OCI-LY7 (cell line): ENCODE measurements at regions not wholly inside any gene's neighbourhood (a gene's known extent, or its start where the extent isn't known, plus 50 kb on each side); places are given as distances from the start of the nearest gene placed in this dataset.

ENCODE experiments used
- BruUV-seq: library from RNA; stranded (reverse); fragments of 400-500 nt; replicated peaks from 2 replicates; lab custom pipeline; 2021; lab: Mats Ljungman, UMichigan
- CTCF ChIA-PET: fragments of 300-600 bp; sonication (Branson Sonifier 250); formaldehyde crosslinking; loops from one replicate; lab custom pipeline; 2022; ENCODE audit warnings: antibody characterized with exemption; ENCODE audit not compliant: unreplicated experiment; lab: Charles Lee
- POLR2A ChIA-PET: fragments of 300-600 bp; sonication (Branson Sonifier 250); formaldehyde crosslinking; loops from one replicate; lab custom pipeline; 2022; ENCODE audit warnings: antibody characterized with exemption; lab: Charles Lee
- DNase-seq: peaks from one replicate; pipeline ENCODE4 v3.0.0-alpha.2; 2015; ENCODE audit warnings: low spot score
- H2AFZ ChIP-seq: fragments of 200-600 bp; sonication (generic), shearing (Covaris generic); 2 replicates; pipeline ENCODE4 v1.6.1; 2014; ENCODE audit warnings: mild to moderate bottlenecking, antibody characterized with exemption, low read length, moderate library complexity
- H3K27ac ChIP-seq: fragments of 200-600 bp; sonication (generic); 2 replicates; pipeline ENCODE4 v1.5.1; 2014; ENCODE audit warnings: mixed run types, low read depth, mild to moderate bottlenecking, moderate library complexity, low read length, inconsistent platforms; ENCODE audit not compliant: poor library complexity, severe bottlenecking
- H3K36me3 ChIP-seq: fragments of 200-600 bp; sonication (generic); 2 replicates; pipeline ENCODE4 v1.6.1; 2014; ENCODE audit warnings: mild to moderate bottlenecking, antibody characterized with exemption, low read length, moderate library complexity, mixed read lengths; ENCODE audit not compliant: insufficient read depth
- H3K4me1 ChIP-seq: fragments of 200-600 bp; sonication (generic); 2 replicates; pipeline ENCODE4 v1.5.1; 2014; ENCODE audit warnings: mild to moderate bottlenecking, low read length; ENCODE audit not compliant: insufficient read depth, poor library complexity, severe bottlenecking
- H3K4me2 ChIP-seq: fragments of 200-600 bp; sonication (generic); 2 replicates; pipeline ENCODE4 v1.6.1; 2014; ENCODE audit warnings: mild to moderate bottlenecking, low read length
- H3K4me3 ChIP-seq: fragments of 200-600 bp; sonication (generic); 2 replicates; pipeline ENCODE4 v1.5.1; 2014; ENCODE audit warnings: mild to moderate bottlenecking, low read depth, low read length; ENCODE audit not compliant: poor library complexity, severe bottlenecking
- H3K79me2 ChIP-seq: fragments of 200-600 bp; sonication (generic); 2 replicates; pipeline ENCODE4 v1.6.1; 2016; ENCODE audit warnings: low read depth, mild to moderate bottlenecking, low read length, moderate library complexity, mixed read lengths; ENCODE audit not compliant: insufficient read depth
- H3K9me2 ChIP-seq: fragments of 200-600 bp; sonication (generic); 2 replicates; pipeline ENCODE4 v1.6.1; 2016; ENCODE audit warnings: mild to moderate bottlenecking, low read length, mixed read lengths; ENCODE audit not compliant: insufficient read depth
- H3K9me3 ChIP-seq: fragments of 200-600 bp; sonication (generic); 2 replicates; pipeline ENCODE4 v1.6.1; 2014; ENCODE audit warnings: mild to moderate bottlenecking, mixed run types, low read length, mixed read lengths
- H4K20me1 ChIP-seq: fragments of 200-600 bp; sonication (generic); 2 replicates; pipeline ENCODE4 v1.6.1; 2014; ENCODE audit warnings: mild to moderate bottlenecking, antibody characterized with exemption, low read length, moderate library complexity, mixed read lengths; ENCODE audit not compliant: insufficient read depth
- EZH2phosphoT487 ChIP-seq: fragments of 200-600 bp; sonication (generic); IDR thresholded peaks from 2 replicates; pipeline ENCODE4 v1.6.1; 2018; ENCODE audit warnings: low read depth, borderline replicate concordance, mild to moderate bottlenecking, mixed run types, antibody characterized with exemption, low read length, moderate library complexity, mixed read lengths
- intact Hi-C: fragments of 100-400 bp; cut with micrococcal nuclease; formaldehyde crosslinking; loops from one replicate; pipeline ENCODE4 v1.10.0; 2022; ENCODE audit not compliant: unreplicated experiment
- TF ChIP-seq, protein P1 (sequence below): fragments of 200-600 bp; sonication (generic); conservative IDR thresholded peaks from 2 replicates; pipeline ENCODE4 v1.5.1; 2014; ENCODE audit warnings: mild to moderate bottlenecking, antibody characterized with exemption, low read length, moderate library complexity, mixed read lengths

DNA sequence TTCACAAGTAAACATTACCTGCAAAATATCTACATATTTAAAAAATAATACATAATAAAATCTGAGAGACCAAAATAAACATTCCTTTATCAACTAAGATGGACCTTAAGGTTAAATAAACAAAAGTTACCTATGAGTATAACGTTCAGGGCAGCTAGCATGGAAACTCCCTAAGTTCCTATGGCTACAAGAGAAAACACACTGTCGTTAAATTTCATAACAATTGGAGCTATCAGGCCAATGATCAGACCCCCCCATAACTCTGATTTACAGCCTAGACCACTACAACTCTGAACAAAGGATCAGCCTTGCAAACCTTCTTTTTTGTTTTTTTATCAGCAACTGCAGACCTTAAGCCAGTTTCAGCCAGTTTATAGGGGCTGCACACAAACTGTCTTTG, 1418.4 kb downstream of the PCDH18 start:
- H3K4me3 ChIP-seq: no peak overlapping the region
- TF ChIP-seq EZH2phosphoT487: no peak
- TF ChIP-seq, protein P1, sequence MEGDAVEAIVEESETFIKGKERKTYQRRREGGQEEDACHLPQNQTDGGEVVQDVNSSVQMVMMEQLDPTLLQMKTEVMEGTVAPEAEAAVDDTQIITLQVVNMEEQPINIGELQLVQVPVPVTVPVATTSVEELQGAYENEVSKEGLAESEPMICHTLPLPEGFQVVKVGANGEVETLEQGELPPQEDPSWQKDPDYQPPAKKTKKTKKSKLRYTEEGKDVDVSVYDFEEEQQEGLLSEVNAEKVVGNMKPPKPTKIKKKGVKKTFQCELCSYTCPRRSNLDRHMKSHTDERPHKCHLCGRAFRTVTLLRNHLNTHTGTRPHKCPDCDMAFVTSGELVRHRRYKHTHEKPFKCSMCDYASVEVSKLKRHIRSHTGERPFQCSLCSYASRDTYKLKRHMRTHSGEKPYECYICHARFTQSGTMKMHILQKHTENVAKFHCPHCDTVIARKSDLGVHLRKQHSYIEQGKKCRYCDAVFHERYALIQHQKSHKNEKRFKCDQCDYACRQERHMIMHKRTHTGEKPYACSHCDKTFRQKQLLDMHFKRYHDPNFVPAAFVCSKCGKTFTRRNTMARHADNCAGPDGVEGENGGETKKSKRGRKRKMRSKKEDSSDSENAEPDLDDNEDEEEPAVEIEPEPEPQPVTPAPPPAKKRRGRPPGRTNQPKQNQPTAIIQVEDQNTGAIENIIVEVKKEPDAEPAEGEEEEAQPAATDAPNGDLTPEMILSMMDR: no peak
- no peak overlapping the region for H2AFZ ChIP-seq
- no TSS peak for BruUV-seq
- H3K36me3 ChIP-seq: no peaks in the 10 kb centered on the region
- H3K4me1 ChIP-seq: no peaks in the 10 kb centered on the region
- no peak overlapping the region for H3K4me2 ChIP-seq
- no peaks in the 10 kb centered on the region for H3K79me2 ChIP-seq
- no peaks in the 10 kb centered on the region for H4K20me1 ChIP-seq
- ChIA-PET CTCF (no interaction called here), POLR2A (interaction anchor here (0.6 kb wide), 1 partner anchor 433 kb away, joined by 3 read pairs; no protein-coding TSS in a partner anchor)
- no peak overlapping the region for H3K27ac ChIP-seq
- no peak for DNase-seq
- no peaks in the 10 kb centered on the region for H3K9me2 ChIP-seq
- no peaks in the 10 kb centered on the region for H3K9me3 ChIP-seq
- intact Hi-C loops: no loop called here

GRCh38 chr4:136112116-136112515, 1420.2 kb downstream of the PCDH18 start:
- ChIA-PET POLR2A (no interaction called here), CTCF (no interaction called here)
- no peak overlapping the region for H3K4me3 ChIP-seq
- H3K9me2 ChIP-seq: no peaks in the 10 kb centered on the region
- DNase-seq: no peak
- no peak overlapping the region for H3K27ac ChIP-seq
- no peaks in the 10 kb centered on the region for H3K36me3 ChIP-seq
- intact Hi-C loops: no loop called here
- BruUV-seq: no TSS peak
- no peaks in the 10 kb centered on the region for H4K20me1 ChIP-seq
- TF ChIP-seq, protein P1: no peak
- TF ChIP-seq EZH2phosphoT487: no peak
- H3K79me2 ChIP-seq: no peaks in the 10 kb centered on the region
- H3K9me3 ChIP-seq: no peaks in the 10 kb centered on the region
- no peaks in the 10 kb centered on the region for H3K4me1 ChIP-seq
- H2AFZ ChIP-seq: no peak overlapping the region
- no peak overlapping the region for H3K4me2 ChIP-seq

- Histone ChIP-seq H3K4me2 (no peak overlapping the region), H3K4me3 (no peak overlapping the region), H3K27ac (no peak overlapping the region), H3K4me1 (no peaks in the 10 kb centered on the region), H3K9me3 (no peaks in the 10 kb centered on the region), H4K20me1 (no peaks in the 10 kb centered on the region), H3K9me2 (no peaks in the 10 kb centered on the region), H3K79me2 (no peaks in the 10 kb centered on the region), H3K36me3 (no peaks in the 10 kb centered on the region), H2AFZ (no peak overlapping the region)
- no peak for TF ChIP-seq EZH2phosphoT487
- TF ChIP-seq, protein P1: no peak
- ChIA-PET POLR2A (no interaction called here), CTCF (no interaction called here)
- intact Hi-C loops: no loop called here
- no peak for DNase-seq
- BruUV-seq: no TSS peak
These were observed 1425.5 kb downstream of the PCDH18 start for GRCh38 chr4:136106753-136107152.
